T-cell (primary cell): ENCODE measurements at regions not wholly inside any gene's neighbourhood (a gene's known extent, or its start where the extent isn't known, plus 50 kb on each side); places are given as distances from the start of the nearest gene placed in this dataset.

Experiments used
- ATAC-seq, 4 experiments: fragments of 200-7000 bp in 3 of 4; fragments of 150-1000 bp in 1 of 4; cut with Tn5 transposase; replicated peaks in 1 of 4; 1 replicate in 3 of 4; 2 replicates in 1 of 4; pipeline ENCODE4 v1.10.0; 2021; ENCODE audit warnings: moderate library complexity in 3 of 4, mild to moderate bottlenecking in 2 of 4, moderate number of reproducible peaks in 1 of 4
- CTCF ChIA-PET, 2 donors: fragments of 300-600 bp; sonication (Branson Sonifier 250); formaldehyde crosslinking; loops; one replicate each; lab custom pipeline; 2022; ENCODE audit warnings: antibody characterized with exemption in 2 of 2; lab: Charles Lee
- POLR2A ChIA-PET, 2 donors: fragments of 300-600 bp; sonication (Branson Sonifier 250); formaldehyde crosslinking; loops; one replicate each; lab custom pipeline; 2022; ENCODE audit warnings: antibody characterized with exemption in 2 of 2; lab: Charles Lee
- DNase-seq, 35 experiments: peaks; one replicate each; pipeline versions ENCODE4 v3.0.0 to v3.0.0-alpha.2; 2013 to 2023
- H3K27ac ChIP-seq: one replicate; pipeline ENCODE4 v1.5.1; 2013; ENCODE audit warnings: low read length
- H3K27me3 ChIP-seq, 2 experiments: replicated peaks in 1 of 2; 1 replicate in 1 of 2; 2 replicates in 1 of 2; pipeline versions ENCODE4 v1.6.1 to v1.7.0; 2013; ENCODE audit warnings: low read length in 1 of 2, mixed read lengths in 1 of 2; ENCODE audit not compliant: control insufficient read depth in 2 of 2, insufficient read depth in 2 of 2; ENCODE audit errors: extremely low read depth in 1 of 2
- H3K36me3 ChIP-seq, 2 donors: 1 replicate in 1 of 2; 2 replicates in 1 of 2; pipeline versions ENCODE4 v1.6.1 to v1.7.0; 2013; ENCODE audit warnings: low read length in 1 of 2; ENCODE audit not compliant: control insufficient read depth in 2 of 2, insufficient read depth in 1 of 2; ENCODE audit errors: extremely low read depth in 1 of 2
- H3K4me1 ChIP-seq, 2 experiments: 1 replicate in 1 of 2; 2 replicates in 1 of 2; pipeline versions ENCODE4 v1.6.1 to v1.7.0; 2013; ENCODE audit warnings: low read length in 2 of 2, mixed read lengths in 1 of 2; ENCODE audit not compliant: insufficient read depth in 2 of 2, control insufficient read depth in 1 of 2; ENCODE audit errors: extremely low read depth in 1 of 2
- H3K4me3 ChIP-seq, 2 donors: 1 replicate in 1 of 2; 2 replicates in 1 of 2; pipeline versions ENCODE4 v1.5.1 to v1.7.0; 2013; ENCODE audit warnings: mild to moderate bottlenecking in 2 of 2, low read length in 1 of 2, moderate library complexity in 1 of 2; ENCODE audit not compliant: control insufficient read depth in 1 of 2; ENCODE audit errors: extremely low read depth in 1 of 2
- H3K9me3 ChIP-seq: 2 replicates; pipeline ENCODE4 v1.7.0; 2013
- H3K27ac Mint-ChIP-seq, 2 donors: one replicate each; pipeline ENCODE4 v1.8.0; 2020 to 2021; ENCODE audit warnings: mild to moderate bottlenecking in 2 of 2, mixed read lengths in 2 of 2
- H3K27me3 Mint-ChIP-seq, 2 donors: one replicate each; pipeline ENCODE4 v1.8.0; 2021 to 2022; ENCODE audit warnings: mixed read lengths in 2 of 2
- H3K36me3 Mint-ChIP-seq: one replicate; pipeline ENCODE4 v1.8.0; 2021; ENCODE audit warnings: mixed read lengths
- H3K4me1 Mint-ChIP-seq, 3 donors: one replicate each; pipeline ENCODE4 v1.8.0; 2020 to 2022; ENCODE audit warnings: mixed read lengths in 3 of 3, mild to moderate bottlenecking in 1 of 3
- H3K4me3 Mint-ChIP-seq, 3 donors: one replicate each; pipeline ENCODE4 v1.8.0; 2020 to 2022; ENCODE audit warnings: mild to moderate bottlenecking in 3 of 3, mixed read lengths in 3 of 3, moderate library complexity in 3 of 3
- H3K9me3 Mint-ChIP-seq, 3 donors: one replicate each; pipeline ENCODE4 v1.8.0; 2020 to 2022; ENCODE audit warnings: mixed read lengths in 3 of 3
- WGBS: methylation state at CpG from one replicate; pipeline ENCODE4 v1.1.5; 2013; ENCODE audit warnings: missing lambda C conversion rate; ENCODE audit not compliant: insufficient coverage; 5-methylcytosine and 5-hydroxymethylcytosine counted together

GRCh38 chrX:149152941-149153340, 352.2 kb downstream of the IDS start:
- H3K27me3 ChIP-seq, result no peaks in the 10 kb centered on the region
- no peak overlapping the region for H3K4me3 Mint-ChIP-seq
- H3K9me3 ChIP-seq, result no peaks in the 10 kb centered on the region
- no peak overlapping the region for H3K4me3 ChIP-seq
- no peaks in the 10 kb centered on the region for H3K36me3 Mint-ChIP-seq
- no peak for DNase-seq
- H3K27ac ChIP-seq, result no peak overlapping the region
- WGBS, result no CpG with 5 or more reads among the region's 3 CpGs
- no peak overlapping the region for H3K27ac Mint-ChIP-seq
- ChIA-PET POLR2A (no interaction called here), CTCF (no interaction called here)
- no peaks in the 10 kb centered on the region for H3K9me3 Mint-ChIP-seq
- H3K36me3 ChIP-seq, result no peaks in the 10 kb centered on the region
- H3K27me3 Mint-ChIP-seq, result peaks cover 0 to under 1% of the 10 kb centered on the region in 2 donors
- H3K4me1 ChIP-seq, result no peaks in the 10 kb centered on the region
- ATAC-seq, result no peak
- H3K4me1 Mint-ChIP-seq, result no peaks in the 10 kb centered on the region

GRCh38 chrX:149151805-149152757, 353.0 kb downstream of the IDS start:
- H3K4me3 Mint-ChIP-seq, result no peak overlapping the region
- H3K4me3 ChIP-seq, result no peak overlapping the region
- H3K27me3 ChIP-seq, result no peaks in the 10 kb centered on the region
- H3K36me3 Mint-ChIP-seq, result no peaks in the 10 kb centered on the region
- ChIA-PET POLR2A (no interaction called here), CTCF (no interaction called here)
- no peak for ATAC-seq
- WGBS, result no CpG with 5 or more reads among the region's 3 CpGs
- H3K4me1 Mint-ChIP-seq, result no peaks in the 10 kb centered on the region
- H3K27me3 Mint-ChIP-seq, result no peaks in the 10 kb centered on the region
- H3K36me3 ChIP-seq, result no peaks in the 10 kb centered on the region
- H3K4me1 ChIP-seq, result no peaks in the 10 kb centered on the region
- H3K9me3 ChIP-seq, result no peaks in the 10 kb centered on the region
- H3K9me3 Mint-ChIP-seq, result no peaks in the 10 kb centered on the region
- H3K27ac ChIP-seq, result no peak overlapping the region
- no peak overlapping the region for H3K27ac Mint-ChIP-seq
- no peak for DNase-seq

GRCh38 chrX:149145845-149146285, 359.2 kb downstream of the IDS start:
- DNase-seq, result no peak
- ChIA-PET POLR2A (interaction anchor here (0.6 kb wide), 2 partner anchors 15 to 1932 kb away, joined by 3 to 4 read pairs; no protein-coding TSS in a partner anchor), CTCF (interaction anchor here in 1 of 2 donors (0.6 kb wide), 1 partner anchor 1565 kb away, joined by 6 read pairs; no protein-coding TSS in a partner anchor)
- no CpG with 5 or more reads among the region's 3 CpGs for WGBS
- H3K27me3 ChIP-seq, result no peaks in the 10 kb centered on the region
- H3K4me3 ChIP-seq, result no peak overlapping the region
- no peaks in the 10 kb centered on the region for H3K36me3 ChIP-seq
- H3K27ac Mint-ChIP-seq, result no peak overlapping the region
- no peaks in the 10 kb centered on the region for H3K4me1 Mint-ChIP-seq
- no peaks in the 10 kb centered on the region for H3K9me3 ChIP-seq
- H3K4me3 Mint-ChIP-seq, result no peak overlapping the region
- no peaks in the 10 kb centered on the region for H3K4me1 ChIP-seq
- H3K27ac ChIP-seq, result no peak overlapping the region
- ATAC-seq, result no peak
- no peaks in the 10 kb centered on the region for H3K36me3 Mint-ChIP-seq
- H3K27me3 Mint-ChIP-seq, result no peaks in the 10 kb centered on the region
- no peaks in the 10 kb centered on the region for H3K9me3 Mint-ChIP-seq

- Histone ChIP-seq H3K4me1 (no peaks in the 10 kb centered on the region), H3K36me3 (no peaks in the 10 kb centered on the region), H3K27ac (no peak overlapping the region), H3K27me3 (no peaks in the 10 kb centered on the region), H3K9me3 (no peaks in the 10 kb centered on the region), H3K4me3 (no peak overlapping the region)
- ATAC-seq (no peak), DNase-seq (no peak)
- H3K9me3 Mint-ChIP-seq, result no peaks in the 10 kb centered on the region
- CTCF ChIA-PET, result no interaction called here
- H3K36me3 Mint-ChIP-seq, result no peaks in the 10 kb centered on the region
- no peak overlapping the region for H3K4me3 Mint-ChIP-seq
- H3K27me3 Mint-ChIP-seq, result peaks cover 0 to 16% of the 10 kb centered on the region in 2 donors
- no peaks in the 10 kb centered on the region for H3K4me1 Mint-ChIP-seq
- no CpG with 5 or more reads among the region's 3 CpGs for WGBS
- H3K27ac Mint-ChIP-seq, result no peak overlapping the region
- POLR2A ChIA-PET, result no interaction called here
These were observed 373.3 kb downstream of the IDS start for GRCh38 chrX:149131774-149132173.

GRCh38 chrX:149129767-149130166, 375.3 kb downstream of the IDS start:
- Mint-ChIP-seq H3K27me3 (peaks cover 0 to 9% of the 10 kb centered on the region in 2 donors), H3K4me3 (no peak overlapping the region), H3K27ac (no peak overlapping the region), H3K4me1 (no peaks in the 10 kb centered on the region), H3K36me3 (no peaks in the 10 kb centered on the region), H3K9me3 (no peaks in the 10 kb centered on the region)
- Histone ChIP-seq H3K36me3 (no peaks in the 10 kb centered on the region), H3K27me3 (no peaks in the 10 kb centered on the region), H3K4me1 (no peaks in the 10 kb centered on the region), H3K27ac (no peak overlapping the region), H3K9me3 (no peaks in the 10 kb centered on the region), H3K4me3 (no peak overlapping the region)
- ATAC-seq (no peak), DNase-seq (no peak)
- ChIA-PET CTCF (no interaction called here), POLR2A (no interaction called here)
- WGBS, result no CpG with 5 or more reads among the region's 5 CpGs

GRCh38 chrX:149124526-149125108, 380.5 kb downstream of the IDS start:
- H3K9me3 ChIP-seq, result no peaks in the 10 kb centered on the region
- no CpG with 5 or more reads among the region's 3 CpGs for WGBS
- Mint-ChIP-seq H3K4me3 (no peak overlapping the region), H3K9me3 (no peaks in the 10 kb centered on the region), H3K36me3 (no peaks in the 10 kb centered on the region), H3K4me1 (no peaks in the 10 kb centered on the region), H3K27me3 (peaks cover 0 to 11% of the 10 kb centered on the region in 2 donors), H3K27ac (no peak overlapping the region)
- no peak overlapping the region for H3K27ac ChIP-seq
- H3K27me3 ChIP-seq, result no peaks in the 10 kb centered on the region
- H3K4me1 ChIP-seq, result no peaks in the 10 kb centered on the region
- no peak overlapping the region for H3K4me3 ChIP-seq
- ATAC-seq, result no peak
- no peaks in the 10 kb centered on the region for H3K36me3 ChIP-seq
- DNase-seq, result no peak
- CTCF ChIA-PET, result no interaction called here
- POLR2A ChIA-PET, result no interaction called here
